Ovary (tissue), 3 donors: ENCODE measurements at regions not wholly inside any gene's neighbourhood (a gene's known extent, or its start where the extent isn't known, plus 50 kb on each side); places are given as distances from the start of the nearest gene placed in this dataset.

ENCODE experiments used
- CTCF ChIP-seq, 3 donors: fragments of 450-650 bp in 2 of 3; fragments of 200-600 bp in 1 of 3; IDR thresholded peaks; one replicate each; pipeline versions ENCODE4 v1.5.1 to v1.8.0; 2016 to 2022; ENCODE audit warnings: antibody characterized with exemption in 3 of 3, mild to moderate bottlenecking in 1 of 3
- EP300 ChIP-seq: sonication (generic); formaldehyde crosslinking; IDR thresholded peaks from one replicate; pipeline ENCODE4 v1.6.1; 2017; ENCODE audit warnings: antibody characterized with exemption
- POLR2A ChIP-seq: fragments of 450-650 bp; IDR thresholded peaks from one replicate; pipeline ENCODE4 v1.6.1; 2017; ENCODE audit warnings: antibody characterized with exemption, mild to moderate bottlenecking, moderate library complexity
- donor health status: DM: no; HTN: no; CAD: no.

- TF ChIP-seq EP300 (no peak), POLR2A (no peak), CTCF (IDR thresholded peaks at IDR 0.05) (no peak)
These were observed 291.9 kb upstream of the AJAP1 start for GRCh38 chr1:4362314-4363044.
